NCI-H146 treated with DMSO at 0.1 percent for 48 hours (cell line): ENCODE measurements at regions not wholly inside any gene's neighbourhood (a gene's known extent, or its start where the extent isn't known, plus 50 kb on each side); places are given as distances from the start of the nearest gene placed in this dataset.

Experiments
- DNase-seq: peaks from one replicate; lab custom pipeline; 2025; ENCODE audit not compliant: unreplicated experiment; lab: John Stamatoyannopoulos, UW

DNA sequence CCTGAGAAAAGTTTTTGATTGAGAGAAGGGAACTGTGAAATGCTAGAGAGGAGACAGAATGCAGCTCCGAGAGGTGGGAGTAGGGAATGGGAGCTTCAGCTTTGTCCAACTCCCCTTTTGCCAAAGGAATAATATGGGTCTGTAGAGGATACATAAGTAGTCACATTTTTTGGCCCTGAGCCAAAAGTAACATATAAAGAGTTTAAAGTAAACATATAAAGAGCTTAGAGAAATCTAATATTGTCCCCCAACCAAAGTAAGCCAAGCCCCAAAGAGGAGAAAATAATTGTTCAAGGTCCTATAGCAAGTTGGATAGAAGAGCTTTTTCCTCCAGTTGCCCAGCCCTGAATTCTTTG is 215.1 kb downstream of the TMEM114 start:
- DNase-seq, result no peak

DNA sequence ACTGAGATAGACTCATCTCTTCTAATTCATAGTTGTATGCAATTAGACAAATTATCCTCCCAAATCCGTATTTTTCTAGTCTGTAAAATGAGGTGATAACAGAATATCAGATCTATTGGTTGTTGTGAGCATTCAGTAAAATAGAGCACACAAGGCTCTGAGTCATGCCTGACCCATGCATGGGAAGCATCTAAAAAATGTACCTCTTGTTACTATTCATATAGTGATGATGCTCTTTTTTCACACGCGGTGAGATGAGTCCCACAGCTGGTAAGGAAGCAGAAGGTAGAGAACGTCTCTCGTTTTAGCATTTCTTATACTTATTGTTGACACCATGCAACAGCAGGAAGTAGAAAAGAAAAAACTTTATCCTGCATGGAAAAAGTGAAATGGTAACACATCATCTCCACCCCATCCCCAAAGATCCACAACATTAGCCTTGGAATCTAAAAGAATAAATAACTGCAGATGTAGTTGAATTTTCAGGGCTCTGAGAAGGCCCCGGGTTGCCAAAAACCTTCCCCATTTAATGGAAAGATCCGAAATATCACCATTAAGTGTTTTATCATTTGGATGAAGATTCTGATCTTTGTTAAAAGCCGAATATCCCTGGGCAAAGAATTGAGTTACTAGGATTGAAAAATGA is 215.6 kb downstream of the TMEM114 start:
- no peak for DNase-seq

DNA sequence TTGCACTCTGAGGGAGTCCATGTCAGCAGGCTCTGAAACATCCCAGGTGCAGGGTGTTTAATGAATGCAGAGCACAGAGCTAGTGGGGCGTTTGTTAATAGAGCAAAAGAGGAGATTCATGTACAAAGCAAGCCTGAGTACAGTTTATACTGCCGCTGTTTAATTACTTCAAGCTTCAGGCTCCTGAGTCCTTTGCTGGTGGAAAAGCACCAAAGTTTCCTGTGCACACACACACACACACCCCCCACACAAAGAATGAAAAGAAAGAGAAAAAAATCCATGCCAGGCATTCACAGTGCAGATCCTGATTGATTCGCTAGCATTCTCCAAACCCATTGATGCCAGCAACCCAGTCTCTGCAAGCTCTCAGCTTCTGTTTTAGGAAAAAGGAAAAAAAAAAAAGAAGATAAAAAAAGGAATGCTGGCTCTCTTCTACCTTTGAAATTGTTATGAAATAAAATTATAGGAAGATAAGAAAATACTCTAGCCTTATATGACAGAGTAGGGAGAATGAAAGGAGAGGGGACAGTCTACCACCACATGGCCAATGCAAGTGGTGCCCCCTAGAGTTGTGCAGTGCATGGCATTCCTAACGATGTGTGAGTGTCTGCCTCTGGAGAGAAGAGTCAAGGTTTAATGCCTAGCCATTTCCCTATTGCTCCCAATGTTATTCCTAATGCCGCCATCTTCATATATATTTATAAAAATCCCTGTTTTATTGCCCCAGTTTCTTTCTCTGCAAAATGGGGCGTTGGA is 216.5 kb downstream of the TMEM114 start:
- no peak for DNase-seq

DNA sequence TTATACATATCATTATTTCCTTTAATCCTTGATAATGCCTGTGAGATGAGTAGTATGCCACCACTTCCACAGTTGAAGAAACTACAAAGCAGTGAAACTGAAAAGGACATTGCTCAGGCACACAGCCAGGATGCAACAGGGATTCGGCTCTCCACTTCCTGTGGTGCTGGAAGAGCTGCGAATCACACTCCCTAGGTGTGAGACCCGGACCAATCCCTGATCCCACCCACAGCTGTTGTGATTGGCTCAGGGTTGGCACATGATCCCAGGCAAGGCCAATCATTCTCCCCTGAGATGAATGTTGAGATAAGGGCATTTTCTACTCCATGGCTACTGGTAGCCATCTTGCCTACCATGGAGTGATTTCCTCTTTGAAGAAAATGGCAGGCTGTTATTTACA is 218.2 kb downstream of the TMEM114 start:
- no peak for DNase-seq

DNA sequence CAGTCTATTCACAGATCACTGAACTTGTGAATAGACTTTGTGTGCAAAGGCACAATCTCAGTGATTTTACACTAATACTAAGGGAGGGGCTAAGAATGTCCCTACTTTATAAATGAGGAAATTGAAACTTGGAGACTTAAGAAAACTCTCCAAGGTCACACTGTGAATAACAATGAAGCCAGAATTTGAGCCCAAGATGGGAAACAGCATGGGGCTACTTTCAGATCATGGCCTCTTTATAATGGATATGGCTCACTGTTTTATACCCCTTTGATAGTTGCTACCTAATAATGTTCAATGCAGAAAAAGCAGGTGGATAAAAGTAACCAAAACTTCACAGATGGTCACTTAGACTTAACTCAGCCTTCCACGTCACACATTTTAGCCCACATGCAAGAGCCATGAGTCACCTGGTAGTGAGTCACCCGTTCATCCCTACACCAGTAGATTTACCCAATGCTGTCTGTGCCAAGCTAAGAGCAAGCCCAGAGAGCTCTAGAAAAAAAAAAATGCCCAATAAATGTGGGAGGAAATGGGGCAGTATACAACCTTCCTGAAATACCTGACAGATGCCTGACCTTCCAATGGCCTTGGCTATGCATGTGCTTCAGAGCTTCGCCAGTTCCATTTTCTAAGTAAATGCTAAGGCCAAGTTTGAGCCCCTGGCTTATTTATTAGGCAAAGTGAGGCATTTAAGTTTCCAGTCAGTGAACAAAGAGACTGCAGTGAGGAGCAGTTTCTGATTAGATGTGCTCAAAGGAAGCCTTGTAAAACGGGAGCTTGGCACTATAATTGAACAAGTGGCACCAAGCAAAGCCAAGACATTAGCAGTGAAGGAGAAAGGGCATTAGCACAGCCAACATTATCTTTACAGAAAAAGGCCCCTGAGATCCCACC is 219.7 kb downstream of the TMEM114 start:
- no peak for DNase-seq

DNA sequence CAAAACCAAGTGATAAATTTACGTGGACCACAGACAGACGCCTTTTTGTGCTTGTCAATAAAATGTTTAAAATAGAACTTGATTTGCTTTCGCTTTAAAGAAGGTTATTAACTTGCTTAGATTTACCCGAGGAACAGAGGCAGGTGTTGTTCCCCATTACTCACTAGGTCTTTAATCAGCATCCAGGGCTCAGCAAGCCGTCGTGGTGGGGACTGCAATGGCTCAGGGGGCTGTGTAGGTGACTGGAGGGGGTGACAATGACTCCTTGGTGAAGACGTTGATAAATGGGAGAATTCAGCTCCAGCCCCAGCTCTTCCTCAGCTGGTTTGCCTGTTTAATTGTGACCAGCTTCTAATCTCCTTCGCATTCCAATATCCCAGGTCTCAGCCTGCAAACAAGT is 231.4 kb downstream of the TMEM114 start:
- DNase-seq, result no peak

DNA sequence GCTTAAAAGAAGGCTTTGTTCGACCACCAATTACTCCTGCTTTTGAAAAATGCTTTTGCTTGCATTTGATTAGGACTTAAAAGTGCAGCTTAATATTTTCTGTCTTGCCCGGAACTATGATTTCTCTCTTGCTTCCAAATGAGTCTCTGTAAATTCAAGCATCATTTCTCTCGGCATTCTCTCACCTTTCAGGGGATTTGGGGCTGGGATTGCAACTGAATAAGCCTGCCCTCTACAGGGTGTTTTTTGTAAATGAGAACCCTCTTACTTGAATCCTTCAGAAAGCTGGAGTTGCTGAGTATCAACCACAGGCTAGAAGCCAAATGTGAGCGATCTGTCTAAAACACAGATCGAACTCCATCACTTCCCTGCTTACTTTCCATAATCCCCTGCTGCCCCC is 234.6 kb downstream of the TMEM114 start:
- DNase-seq, result no peak

DNA sequence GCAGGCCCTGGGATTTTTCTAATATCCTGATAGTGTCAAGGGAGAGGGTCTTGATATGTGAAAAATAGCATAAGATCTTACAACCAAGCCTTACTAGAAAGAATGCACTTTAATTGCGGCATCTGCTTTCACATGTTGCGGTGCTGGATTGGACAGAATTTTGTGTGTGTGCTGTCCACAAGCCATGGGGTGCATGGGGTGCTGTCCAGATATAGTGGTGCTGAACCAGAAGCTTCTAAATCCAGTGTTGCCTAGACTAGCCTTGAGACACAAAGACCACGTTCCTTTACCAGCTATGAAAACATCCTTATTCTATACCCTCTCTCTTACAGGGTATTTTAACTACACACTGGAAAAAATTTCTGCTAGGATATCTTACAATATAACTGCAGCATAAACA is 244.0 kb downstream of the TMEM114 start:
- no peak for DNase-seq

DNA sequence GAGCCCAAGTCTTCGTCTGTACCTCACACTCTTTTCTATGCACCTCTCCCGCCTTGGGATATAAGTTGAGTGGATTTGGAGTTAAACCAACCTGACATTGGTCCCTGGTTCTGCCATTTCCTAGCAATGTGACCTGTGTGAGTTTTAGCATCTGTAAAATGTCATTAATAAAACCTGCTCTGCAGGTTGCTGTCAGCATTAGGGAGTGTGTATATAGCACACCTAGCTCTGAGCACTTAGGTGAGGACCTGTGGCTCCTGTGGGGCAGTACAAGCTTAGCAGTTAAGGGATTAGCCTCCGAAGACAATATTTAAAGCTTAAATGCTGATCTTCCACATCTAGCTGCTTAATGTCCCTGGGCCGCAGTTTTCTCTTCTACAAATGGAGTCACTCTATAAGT is 248.0 kb downstream of the TMEM114 start:
- no peak for DNase-seq

DNA sequence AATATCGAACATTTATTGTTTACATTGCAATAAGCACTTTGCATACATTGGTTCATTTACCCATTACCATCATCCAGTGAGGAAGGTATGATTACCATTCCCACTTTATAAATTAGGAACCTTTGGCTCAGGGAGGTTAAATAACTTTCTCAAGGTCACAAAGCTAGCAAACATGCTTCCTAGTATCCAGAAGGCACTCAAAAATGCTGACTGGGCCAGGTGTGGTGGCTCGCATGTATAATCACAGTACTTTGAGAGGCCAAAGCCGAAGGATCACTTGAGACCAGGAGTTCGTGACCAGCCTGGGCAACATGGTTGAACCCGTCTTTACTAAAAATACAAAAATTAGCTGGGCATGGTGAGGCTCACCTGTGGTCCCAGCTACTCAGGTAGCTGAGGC is 259.6 kb downstream of the TMEM114 start:
- no peak for DNase-seq

DNA sequence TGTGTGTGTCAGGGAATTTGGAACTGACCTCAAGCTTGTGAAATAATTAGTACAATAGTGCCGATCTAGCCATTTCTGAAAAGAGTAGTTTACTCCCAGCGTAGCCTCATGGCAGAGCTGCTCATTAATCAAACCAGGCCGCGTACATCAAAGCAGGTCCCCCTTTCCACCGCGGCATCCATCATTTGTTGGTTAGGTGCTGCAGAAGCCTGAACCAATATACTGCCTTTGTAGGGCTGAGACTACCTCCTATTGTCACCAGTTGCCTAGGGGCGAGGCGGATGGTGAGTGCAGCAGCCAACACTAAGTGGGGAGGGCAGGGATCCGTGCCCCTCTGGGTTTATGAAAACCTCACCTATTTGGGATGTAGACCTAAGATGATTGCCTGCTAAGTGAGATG is 264.1 kb downstream of the TMEM114 start:
- no peak for DNase-seq

DNA sequence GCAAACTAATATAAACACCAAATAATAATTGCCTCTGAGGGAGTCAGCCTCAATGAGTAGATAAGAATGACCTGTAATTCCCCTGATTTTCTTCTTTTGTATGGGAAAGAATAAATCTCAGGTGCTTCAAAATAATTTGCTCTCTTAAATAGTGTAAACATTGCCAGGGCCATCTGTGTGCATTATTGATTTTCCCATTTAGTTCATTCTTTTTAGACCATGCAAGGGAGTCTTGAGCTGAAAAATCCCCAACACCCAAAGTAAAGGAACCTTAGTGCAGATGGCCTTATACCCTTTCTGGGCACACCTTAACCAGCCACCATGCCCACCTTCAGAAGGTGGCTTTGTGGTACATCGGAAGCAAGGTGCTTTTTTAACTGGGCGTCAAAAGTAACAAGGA is 267.2 kb downstream of the TMEM114 start:
- DNase-seq, result no peak

DNA sequence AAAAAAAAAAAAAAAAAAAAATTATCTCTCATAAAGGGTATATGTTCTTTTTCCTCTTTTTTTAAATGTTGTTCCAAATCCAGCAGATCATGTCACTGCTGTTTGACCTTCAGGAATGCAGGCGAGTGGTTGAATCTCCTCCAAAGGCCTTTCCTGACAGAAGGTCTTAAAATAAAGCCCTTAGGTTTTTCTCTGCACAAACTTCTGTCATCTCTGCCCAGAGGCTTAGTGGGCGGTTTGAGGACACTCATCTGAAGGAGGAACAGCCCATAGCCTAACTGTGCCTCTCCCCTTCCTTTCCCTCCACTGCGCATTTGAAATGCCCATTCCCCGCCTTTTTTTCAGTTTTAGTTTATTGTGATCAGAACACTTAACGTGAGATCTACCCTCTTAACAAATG is 270.2 kb downstream of the TMEM114 start:
- DNase-seq, result no peak

DNA sequence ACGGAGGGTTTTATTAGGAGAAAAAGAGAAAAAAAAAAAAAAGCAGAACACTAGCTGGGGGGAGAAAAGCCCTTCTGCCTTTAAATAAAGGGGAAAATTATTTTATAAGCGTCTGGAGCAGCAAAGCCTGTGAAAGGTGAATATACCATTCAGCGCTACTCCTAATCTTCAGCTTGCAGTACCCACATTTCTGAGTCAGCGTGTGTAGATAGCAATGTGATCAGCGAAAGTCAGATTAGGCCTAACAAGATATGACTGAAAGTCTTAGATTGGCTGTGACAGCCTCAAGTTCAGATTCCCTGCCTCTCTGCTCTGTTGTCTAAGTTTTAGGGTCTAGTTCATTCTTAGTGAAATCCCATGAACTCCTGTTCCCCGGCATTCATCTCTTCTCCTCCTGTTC is 279.5 kb downstream of the TMEM114 start:
- DNase-seq, result no peak

DNA sequence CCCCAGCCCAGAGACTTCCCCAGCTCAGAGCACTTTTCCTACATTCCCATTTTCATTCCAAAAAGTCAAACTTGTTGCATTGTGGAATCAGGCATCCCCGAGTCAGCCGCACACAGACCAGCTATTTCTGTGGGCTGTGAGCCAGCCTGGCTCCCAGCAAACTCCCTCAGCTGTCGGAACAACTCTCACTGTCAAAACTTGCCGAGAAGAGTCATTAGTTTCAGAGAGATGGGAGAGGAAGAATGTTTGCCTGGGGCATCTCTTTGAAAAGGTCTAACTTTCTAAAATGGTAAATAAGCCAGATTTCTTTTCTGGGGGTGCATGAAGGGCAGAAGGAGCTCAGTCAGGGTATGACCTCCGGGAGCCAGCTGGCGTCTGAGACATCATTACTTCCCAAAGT is 280.0 kb downstream of the TMEM114 start:
- DNase-seq, result no peak

DNA sequence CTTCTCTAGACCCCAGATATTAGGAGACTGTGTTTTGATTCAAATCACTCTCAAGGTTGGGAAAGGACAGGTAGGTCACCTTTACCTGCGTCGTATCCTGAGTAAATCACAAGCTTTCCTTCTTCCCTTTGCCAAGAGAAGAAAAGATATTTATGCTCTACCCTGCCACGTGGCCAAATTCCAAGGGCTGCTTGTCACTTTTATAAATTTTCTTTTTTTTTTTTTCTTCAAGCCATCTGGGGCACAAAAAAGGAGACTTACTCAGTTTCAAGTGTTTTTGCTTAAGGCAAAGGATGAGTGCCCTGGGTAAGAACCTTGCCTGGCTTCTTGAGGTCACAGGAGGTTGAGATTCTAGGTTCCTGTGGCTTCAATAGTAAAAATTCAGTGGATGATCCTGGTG is 285.1 kb downstream of the TMEM114 start:
- no peak for DNase-seq

DNA sequence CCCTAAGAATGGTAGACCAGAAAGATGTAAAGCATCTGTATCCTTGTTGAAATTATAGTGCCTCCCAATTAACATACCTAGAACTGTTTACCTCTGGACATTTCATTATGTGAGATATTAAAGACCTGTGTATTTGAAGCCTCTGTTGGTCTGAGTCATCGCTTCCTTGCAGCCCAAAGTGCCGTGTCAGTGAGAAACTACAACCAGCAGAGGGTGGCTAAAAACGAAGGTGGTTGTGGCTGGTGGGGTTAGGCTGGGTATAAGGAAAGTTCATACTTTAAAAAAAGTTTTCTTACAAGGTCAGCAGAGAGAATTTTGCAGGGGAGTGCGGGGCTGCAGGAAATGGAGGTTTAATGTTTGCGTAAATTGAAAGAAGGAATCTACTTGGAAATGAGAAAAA is 290.7 kb downstream of the TMEM114 start:
- DNase-seq, result no peak

DNA sequence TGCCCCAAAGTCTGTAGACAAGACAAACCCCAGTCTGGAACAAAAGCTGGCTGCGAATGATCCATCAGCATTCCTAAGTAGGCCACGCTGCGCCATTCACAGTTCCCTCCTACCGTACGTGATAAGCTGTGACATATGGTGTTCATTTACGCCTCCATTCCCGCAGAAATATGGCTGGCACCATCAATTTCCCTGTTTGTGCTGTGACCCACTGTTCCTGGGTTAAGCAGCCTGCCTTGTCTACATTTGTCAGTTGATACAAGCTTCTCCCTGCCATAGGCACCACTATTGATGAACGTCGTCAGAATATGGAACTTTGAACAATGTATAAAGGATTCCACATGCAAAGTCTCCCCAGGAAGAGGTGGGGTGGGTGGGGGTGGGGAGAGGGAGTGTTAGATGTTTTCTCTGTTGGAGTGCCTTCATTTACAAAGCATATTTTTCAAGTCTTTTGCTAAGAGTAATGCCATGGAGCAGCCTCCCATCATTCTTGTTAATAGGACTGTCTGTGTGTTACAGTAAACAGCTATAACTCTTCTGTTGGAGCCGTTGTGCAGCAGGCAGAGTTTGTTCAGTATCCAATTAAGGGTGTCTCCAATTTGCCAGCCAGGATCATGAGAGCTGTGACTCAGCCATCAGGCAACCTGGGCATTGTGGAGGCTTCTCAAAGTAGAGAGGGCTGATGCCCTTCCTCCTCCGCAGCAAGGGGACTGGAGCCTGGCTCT is 294.6 kb downstream of the TMEM114 start:
- no peak for DNase-seq

DNA sequence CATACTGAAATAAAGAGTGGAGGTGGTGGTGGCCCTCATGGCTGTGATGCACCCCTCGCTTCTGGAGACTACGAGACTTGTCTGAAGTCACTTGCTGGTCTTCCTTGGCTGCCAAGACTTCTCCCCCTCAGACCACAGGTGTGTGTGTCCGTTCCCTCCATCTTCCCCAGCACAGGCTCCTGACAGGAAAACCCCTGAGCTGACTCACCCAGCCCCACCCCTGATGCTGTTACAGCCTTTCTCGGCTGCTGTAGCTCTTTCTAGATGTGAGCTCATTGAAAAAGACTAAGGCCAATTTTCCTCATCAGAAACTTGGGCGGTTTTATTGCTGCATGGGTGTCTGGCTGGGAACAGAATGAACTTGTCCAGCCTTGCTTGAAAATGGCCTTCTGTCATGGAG is 296.9 kb downstream of the TMEM114 start:
- no peak for DNase-seq

DNA sequence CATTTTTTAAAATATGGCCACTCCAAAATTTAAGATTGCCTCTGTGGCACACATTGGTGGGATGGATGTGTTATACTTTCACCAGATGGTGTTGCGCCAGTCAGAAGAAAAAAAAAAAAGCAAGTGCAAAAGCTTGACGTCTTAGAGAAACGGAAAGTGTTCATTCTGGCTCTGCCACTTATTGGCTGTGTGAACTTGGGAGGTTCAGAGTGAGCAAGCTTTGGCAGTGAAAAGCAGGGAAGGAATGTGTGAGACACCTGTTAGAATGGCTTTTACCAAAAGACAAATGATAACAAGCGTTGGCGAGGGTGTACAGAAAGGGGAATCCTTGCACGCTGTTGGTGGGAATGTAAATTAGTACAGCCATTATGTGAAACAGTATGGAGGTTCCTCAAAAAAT is 298.0 kb downstream of the TMEM114 start:
- no peak for DNase-seq

DNA sequence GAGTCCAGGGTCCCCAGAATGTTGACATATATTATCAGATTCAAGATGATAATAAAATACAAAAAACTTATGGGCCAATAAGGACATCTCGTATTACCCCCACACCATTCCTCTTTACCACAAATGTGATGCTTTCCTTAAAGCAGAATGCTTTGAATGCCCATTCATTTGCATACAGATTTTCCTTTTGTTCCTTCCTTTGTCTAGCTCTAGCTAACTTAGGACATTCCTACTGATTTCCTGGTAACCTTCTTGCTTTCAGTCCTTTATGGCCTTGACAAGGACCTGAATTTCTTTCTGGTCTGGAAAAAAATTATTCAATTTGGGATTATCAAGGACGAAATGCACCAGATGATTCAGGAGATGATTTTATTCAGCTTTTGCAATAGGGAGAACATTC is 304.0 kb downstream of the TMEM114 start:
- no peak for DNase-seq
